Liver (tissue), 7 donors: ENCODE measurements at regions not wholly inside any gene's neighbourhood (a gene's known extent, or its start where the extent isn't known, plus 50 kb on each side); places are given as distances from the start of the nearest gene placed in this dataset.

Experiments used
- DNase-seq: peaks from one replicate; pipeline ENCODE4 v3.0.0-alpha.2; 2017; ENCODE audit warnings: low spot score
- H3K27ac ChIP-seq, 2 donors: one replicate each; pipeline ENCODE4 v1.7.0; 2013; ENCODE audit warnings: inconsistent platforms in 2 of 2, low read length in 2 of 2, control low read depth in 1 of 2, low read depth in 1 of 2, mild to moderate bottlenecking in 1 of 2
- H3K27me3 ChIP-seq, 4 donors: one replicate each; pipeline versions ENCODE4 v1.6.1 to v1.7.0; 2013; ENCODE audit warnings: low read length in 3 of 4, inconsistent platforms in 1 of 4, mild to moderate bottlenecking in 1 of 4, moderate library complexity in 1 of 4; ENCODE audit not compliant: control insufficient read depth in 4 of 4, insufficient read depth in 4 of 4
- H3K36me3 ChIP-seq, 4 donors: one replicate each; pipeline versions ENCODE4 v1.6.1 to v1.7.0; 2013; ENCODE audit warnings: low read length in 3 of 4, mild to moderate bottlenecking in 3 of 4, low read depth in 1 of 4, moderate library complexity in 1 of 4; ENCODE audit not compliant: control insufficient read depth in 4 of 4, insufficient read depth in 3 of 4
- H3K4me1 ChIP-seq, 4 donors: one replicate each; pipeline versions ENCODE4 v1.6.1 to v1.7.0; 2013; ENCODE audit warnings: low read length in 3 of 4, mild to moderate bottlenecking in 3 of 4, moderate library complexity in 1 of 4; ENCODE audit not compliant: control insufficient read depth in 4 of 4, insufficient read depth in 4 of 4
- H3K4me3 ChIP-seq, 3 donors: one replicate each; pipeline versions ENCODE4 v1.6.1 to v1.7.0; 2013; ENCODE audit warnings: low read length in 3 of 3, control low read depth in 1 of 3, low read depth in 1 of 3, mild to moderate bottlenecking in 1 of 3
- H3K9ac ChIP-seq, 2 donors: one replicate each; pipeline ENCODE4 v1.7.0; 2013; ENCODE audit warnings: low read length in 2 of 2, mild to moderate bottlenecking in 2 of 2, moderate library complexity in 2 of 2, control low read depth in 1 of 2, low read depth in 1 of 2
- H3K9me3 ChIP-seq, 4 donors: one replicate each; pipeline versions ENCODE4 v1.6.1 to v1.7.0; 2013; ENCODE audit warnings: low read length in 3 of 4; ENCODE audit not compliant: control insufficient read depth in 4 of 4
- EGR1 ChIP-seq, 2 donors: IDR thresholded peaks; 2 replicates each; pipeline ENCODE4 v1.6.1; 2016 to 2018; ENCODE audit warnings: antibody characterized with exemption in 2 of 2, low read depth in 2 of 2
- FOXA1 ChIP-seq: IDR thresholded peaks from 2 replicates; pipeline ENCODE4 v1.6.1; 2016; ENCODE audit warnings: antibody characterized with exemption
- FOXA2 ChIP-seq: IDR thresholded peaks from 2 replicates; pipeline ENCODE4 v1.6.1; 2016; ENCODE audit warnings: antibody characterized with exemption
- GABPA ChIP-seq, 2 donors: IDR thresholded peaks in 1 of 2; conservative IDR thresholded peaks in 1 of 2; 2 replicates each; pipeline ENCODE4 v1.6.1; 2016; ENCODE audit warnings: antibody characterized with exemption in 2 of 2, mild to moderate bottlenecking in 1 of 2, moderate library complexity in 1 of 2
- RAD21 ChIP-seq, 2 donors: IDR thresholded peaks; 2 replicates each; pipeline ENCODE4 v1.6.1; 2016; ENCODE audit warnings: antibody characterized with exemption in 2 of 2, mild to moderate bottlenecking in 2 of 2
- SP1 ChIP-seq: IDR thresholded peaks from 2 replicates; pipeline ENCODE4 v1.6.1; 2018; ENCODE audit warnings: antibody characterized with exemption, mild to moderate bottlenecking
- WGBS: extraction: QIAGEN DNeasy Blood & Tissue Kit; methylation state at CpG from one replicate; pipeline ENCODE4 v1.1.7; 2013; 5-methylcytosine and 5-hydroxymethylcytosine counted together
- TF ChIP-seq, protein P1 (sequence below): IDR thresholded peaks from 2 replicates; pipeline ENCODE4 v1.6.1; 2016; ENCODE audit warnings: antibody characterized with exemption, mild to moderate bottlenecking
- TF ChIP-seq, protein P2 (sequence below): IDR thresholded peaks from 2 replicates; pipeline ENCODE4 v1.6.1; 2016; ENCODE audit warnings: antibody characterized with exemption
- TF ChIP-seq, protein P3 (sequence below): IDR thresholded peaks from 2 replicates; pipeline ENCODE4 v1.6.1; 2016; ENCODE audit warnings: antibody characterized with exemption
- donor health status: healthy.
- donor health status: healthy.
- donor health status: healthy.
- donor health status: healthy.

DNA sequence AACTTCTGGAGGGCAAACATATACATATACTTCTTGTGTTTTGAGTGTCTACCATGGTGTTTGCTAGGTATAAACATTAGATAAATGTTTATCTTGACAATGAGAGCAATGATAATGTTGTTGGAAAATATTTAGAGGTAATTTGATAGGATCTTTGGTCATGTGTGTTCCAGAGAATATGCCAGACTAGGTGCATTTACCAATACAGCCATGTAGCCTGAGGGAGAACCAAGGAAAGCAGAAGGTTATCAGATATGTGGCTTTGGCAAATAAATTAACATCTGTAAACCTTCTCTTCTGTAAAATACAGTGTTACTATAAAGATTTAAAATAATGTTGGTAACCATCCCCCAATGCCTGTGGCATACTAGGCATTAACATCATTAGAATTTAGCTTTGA lies 226.8 kb downstream of the C11orf87 start:
- TF ChIP-seq SP1 = no peak
- TF ChIP-seq, protein P1, sequence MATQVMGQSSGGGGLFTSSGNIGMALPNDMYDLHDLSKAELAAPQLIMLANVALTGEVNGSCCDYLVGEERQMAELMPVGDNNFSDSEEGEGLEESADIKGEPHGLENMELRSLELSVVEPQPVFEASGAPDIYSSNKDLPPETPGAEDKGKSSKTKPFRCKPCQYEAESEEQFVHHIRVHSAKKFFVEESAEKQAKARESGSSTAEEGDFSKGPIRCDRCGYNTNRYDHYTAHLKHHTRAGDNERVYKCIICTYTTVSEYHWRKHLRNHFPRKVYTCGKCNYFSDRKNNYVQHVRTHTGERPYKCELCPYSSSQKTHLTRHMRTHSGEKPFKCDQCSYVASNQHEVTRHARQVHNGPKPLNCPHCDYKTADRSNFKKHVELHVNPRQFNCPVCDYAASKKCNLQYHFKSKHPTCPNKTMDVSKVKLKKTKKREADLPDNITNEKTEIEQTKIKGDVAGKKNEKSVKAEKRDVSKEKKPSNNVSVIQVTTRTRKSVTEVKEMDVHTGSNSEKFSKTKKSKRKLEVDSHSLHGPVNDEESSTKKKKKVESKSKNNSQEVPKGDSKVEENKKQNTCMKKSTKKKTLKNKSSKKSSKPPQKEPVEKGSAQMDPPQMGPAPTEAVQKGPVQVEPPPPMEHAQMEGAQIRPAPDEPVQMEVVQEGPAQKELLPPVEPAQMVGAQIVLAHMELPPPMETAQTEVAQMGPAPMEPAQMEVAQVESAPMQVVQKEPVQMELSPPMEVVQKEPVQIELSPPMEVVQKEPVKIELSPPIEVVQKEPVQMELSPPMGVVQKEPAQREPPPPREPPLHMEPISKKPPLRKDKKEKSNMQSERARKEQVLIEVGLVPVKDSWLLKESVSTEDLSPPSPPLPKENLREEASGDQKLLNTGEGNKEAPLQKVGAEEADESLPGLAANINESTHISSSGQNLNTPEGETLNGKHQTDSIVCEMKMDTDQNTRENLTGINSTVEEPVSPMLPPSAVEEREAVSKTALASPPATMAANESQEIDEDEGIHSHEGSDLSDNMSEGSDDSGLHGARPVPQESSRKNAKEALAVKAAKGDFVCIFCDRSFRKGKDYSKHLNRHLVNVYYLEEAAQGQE = no peak
- TF ChIP-seq EGR1 (IDR thresholded peaks at IDR 0.05; ENCODE audit: low read depth in 2 of 2) = no peak
- no peak for TF ChIP-seq FOXA2
- TF ChIP-seq, protein P2, sequence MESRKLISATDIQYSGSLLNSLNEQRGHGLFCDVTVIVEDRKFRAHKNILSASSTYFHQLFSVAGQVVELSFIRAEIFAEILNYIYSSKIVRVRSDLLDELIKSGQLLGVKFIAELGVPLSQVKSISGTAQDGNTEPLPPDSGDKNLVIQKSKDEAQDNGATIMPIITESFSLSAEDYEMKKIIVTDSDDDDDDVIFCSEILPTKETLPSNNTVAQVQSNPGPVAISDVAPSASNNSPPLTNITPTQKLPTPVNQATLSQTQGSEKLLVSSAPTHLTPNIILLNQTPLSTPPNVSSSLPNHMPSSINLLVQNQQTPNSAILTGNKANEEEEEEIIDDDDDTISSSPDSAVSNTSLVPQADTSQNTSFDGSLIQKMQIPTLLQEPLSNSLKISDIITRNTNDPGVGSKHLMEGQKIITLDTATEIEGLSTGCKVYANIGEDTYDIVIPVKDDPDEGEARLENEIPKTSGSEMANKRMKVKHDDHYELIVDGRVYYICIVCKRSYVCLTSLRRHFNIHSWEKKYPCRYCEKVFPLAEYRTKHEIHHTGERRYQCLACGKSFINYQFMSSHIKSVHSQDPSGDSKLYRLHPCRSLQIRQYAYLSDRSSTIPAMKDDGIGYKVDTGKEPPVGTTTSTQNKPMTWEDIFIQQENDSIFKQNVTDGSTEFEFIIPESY = no peak
- Histone ChIP-seq H3K27me3 (peaks cover 0 to 2% (median 0%) of the 10 kb centered on the region in 4 donors), H3K27ac (no peak overlapping the region), H3K4me3 (no peak overlapping the region), H3K4me1 (no peaks in the 10 kb centered on the region), H3K36me3 (no peaks in the 10 kb centered on the region), H3K9me3 (no peaks in the 10 kb centered on the region), H3K9ac (no peak overlapping the region)
- no peak for DNase-seq

DNA sequence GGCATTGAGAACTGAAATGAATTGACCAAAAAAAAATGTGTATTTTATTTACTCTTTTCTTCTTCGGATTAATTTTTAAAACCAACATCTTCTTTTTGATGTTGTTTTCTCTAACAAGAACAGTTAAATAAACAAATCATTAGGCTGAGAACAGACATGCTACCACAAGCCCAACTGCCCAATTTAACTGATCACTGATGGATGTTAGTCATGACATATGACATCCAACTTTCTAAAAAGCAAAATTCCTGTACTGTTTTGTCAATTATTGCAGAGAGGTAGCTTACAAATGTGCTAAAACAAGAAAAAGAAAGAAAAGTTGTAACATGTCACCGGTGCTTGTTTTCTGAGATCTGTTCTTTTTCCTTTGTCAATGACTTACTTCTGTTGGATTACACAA lies 232.1 kb downstream of the C11orf87 start:
- Histone ChIP-seq H3K4me3 (no peak overlapping the region), H3K27ac (no peak overlapping the region), H3K9me3 (no peaks in the 10 kb centered on the region), H3K9ac (no peak overlapping the region), H3K27me3 (no peaks in the 10 kb centered on the region), H3K36me3 (no peaks in the 10 kb centered on the region), H3K4me1 (no peaks in the 10 kb centered on the region)
- TF ChIP-seq, protein P3, sequence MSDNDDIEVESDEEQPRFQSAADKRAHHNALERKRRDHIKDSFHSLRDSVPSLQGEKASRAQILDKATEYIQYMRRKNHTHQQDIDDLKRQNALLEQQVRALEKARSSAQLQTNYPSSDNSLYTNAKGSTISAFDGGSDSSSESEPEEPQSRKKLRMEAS = no peak
- TF ChIP-seq GABPA (IDR thresholded peaks at IDR 0.05 in 1 of 2, conservative IDR thresholded peaks at IDR 0.05 in 1 of 2) = no peak
- no peak for TF ChIP-seq RAD21 (IDR thresholded peaks at IDR 0.05)
- TF ChIP-seq FOXA1 = no peak
- TF ChIP-seq, protein P1 = no peak
- no peak for DNase-seq
- WGBS = 57% methylated on average over 2 of the region's 2 CpGs
